Activated gamma-delta T cell treated with anti-CD3 and anti-CD28 coated beads, Interleukin-2, amount 50 U/mL, for 16 hours (primary cell): ENCODE measurements at regions not wholly inside any gene's neighbourhood (a gene's known extent, or its start where the extent isn't known, plus 50 kb on each side); places are given as distances from the start of the nearest gene placed in this dataset.
"Not testable (repeated sequence)": the region's sequence is repeated elsewhere in the genome, so short reads cannot be mapped to it uniquely, and the experiment has no call there.

Source experiments
- DNase-seq: peaks from one replicate; pipeline ENCODE4 v3.0.0-alpha.2; 2020; ENCODE audit warnings: low read depth

DNA sequence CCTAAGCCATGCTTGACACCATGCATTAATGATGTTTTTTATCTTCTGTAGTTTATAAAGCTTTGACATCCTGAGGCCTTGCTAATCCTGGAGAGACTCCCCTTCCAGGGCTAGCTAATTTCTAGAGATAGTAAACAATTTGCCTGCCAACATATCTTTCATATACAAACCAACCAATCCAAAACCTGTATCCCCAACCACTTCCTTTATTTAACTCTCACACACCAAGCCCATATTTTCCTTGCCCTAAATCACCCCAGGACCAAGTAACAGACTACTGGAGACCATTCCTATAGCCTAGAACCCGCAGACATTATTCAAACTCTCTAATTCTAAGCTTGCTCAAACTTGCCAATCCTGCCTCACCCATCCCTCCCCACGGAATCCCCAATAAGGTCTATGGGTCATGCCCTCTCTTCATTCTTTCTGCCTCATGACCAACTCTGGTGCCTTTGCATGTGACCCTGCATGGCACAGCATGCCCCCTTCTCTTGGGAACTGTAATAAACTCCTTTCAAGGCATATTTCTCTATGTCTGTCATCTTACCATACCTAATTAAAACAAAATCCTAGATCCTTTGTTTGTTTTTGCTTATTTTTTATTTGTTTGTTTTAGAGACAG, 116.6 kb upstream of the CACUL1 start:
- DNase-seq = no peak

- no peak for DNase-seq
These were observed 118.4 kb upstream of the CACUL1 start for GRCh38 chr10:118873091-118873737.

DNA sequence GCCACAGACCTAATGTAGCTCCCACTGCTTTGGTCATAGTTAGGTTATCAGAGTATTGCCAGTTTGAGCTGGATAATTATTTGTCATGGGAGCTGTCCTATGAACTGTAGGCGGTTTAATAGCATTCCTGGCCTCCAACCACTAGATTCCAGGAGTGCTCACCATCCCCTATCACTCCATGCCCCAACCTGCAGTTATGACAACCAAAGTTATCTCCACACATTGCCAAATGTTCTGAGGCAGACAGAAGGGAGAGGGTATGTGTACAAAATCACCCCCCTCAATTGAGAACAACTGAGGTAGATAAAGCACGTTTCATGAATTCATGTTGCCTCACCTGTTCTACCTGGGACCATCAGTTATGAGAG, 119.0 kb upstream of the CACUL1 start:
- DNase-seq = no peak

- DNase-seq = no peak
These were observed 119.4 kb upstream of the CACUL1 start for GRCh38 chr10:118874171-118874570.

- no peak for DNase-seq
These were observed 120.3 kb upstream of the CACUL1 start for GRCh38 chr10:118875087-118875486.

DNA sequence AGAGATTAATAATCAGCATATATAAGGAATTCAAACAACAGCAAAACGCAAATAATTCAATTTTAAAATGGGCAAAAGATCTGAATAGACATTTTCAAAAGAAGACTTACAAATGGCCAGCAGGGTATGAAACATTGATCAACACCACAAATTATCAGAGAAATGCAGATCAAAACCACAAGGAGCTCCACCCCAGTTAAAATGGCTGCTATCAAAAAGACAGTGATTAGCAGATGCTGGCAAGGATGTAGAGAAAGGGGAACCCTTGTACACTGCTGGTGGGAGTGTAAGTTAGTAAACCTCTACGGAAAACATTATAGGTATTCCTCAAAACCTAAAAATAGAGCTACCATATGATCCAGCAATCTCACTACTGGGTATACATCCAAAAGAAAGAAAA, 128.0 kb upstream of the CACUL1 start:
- no peak for DNase-seq

DNA sequence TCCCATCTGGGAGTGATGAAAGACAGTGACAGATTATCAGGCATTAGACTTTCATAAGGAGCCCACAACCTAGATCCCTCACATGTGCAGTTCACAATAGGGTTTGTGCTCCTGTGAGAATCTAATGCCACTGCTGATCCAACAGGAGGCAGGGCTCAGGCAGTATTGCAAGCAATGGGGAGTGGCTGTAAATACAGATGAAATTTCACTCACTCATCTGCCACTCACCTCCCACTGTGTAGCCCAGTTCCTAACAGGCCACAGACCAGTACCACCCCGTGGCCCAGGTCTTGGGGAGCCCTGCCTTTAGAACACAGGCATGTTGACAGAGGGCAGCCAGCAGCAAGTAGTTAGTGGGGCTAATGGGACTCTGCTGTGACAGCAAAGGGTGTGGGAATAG, 137.3 kb upstream of the NANOS1 start:
- DNase-seq = no peak

DNA sequence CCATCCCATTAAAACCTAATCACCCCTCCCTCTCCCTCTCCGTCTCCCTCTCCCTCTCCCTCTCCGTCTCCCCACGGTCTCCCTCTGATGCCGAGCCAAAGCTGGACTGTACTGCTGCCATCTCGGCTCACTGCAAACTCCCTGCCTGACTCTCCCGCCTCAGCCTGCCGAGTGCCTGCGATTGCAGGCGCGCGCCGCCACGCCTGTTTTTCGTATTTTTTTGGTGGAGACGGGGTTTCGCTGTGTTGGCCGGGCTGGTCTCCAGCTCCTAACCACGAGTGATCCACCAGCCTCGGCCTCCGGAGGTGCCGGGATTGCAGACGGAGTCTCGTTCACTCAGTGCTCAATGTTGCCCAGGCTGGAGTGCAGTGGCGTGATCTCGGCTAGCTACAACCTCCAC, 134.6 kb upstream of the NANOS1 start:
- DNase-seq = not testable (repeated sequence)

DNA sequence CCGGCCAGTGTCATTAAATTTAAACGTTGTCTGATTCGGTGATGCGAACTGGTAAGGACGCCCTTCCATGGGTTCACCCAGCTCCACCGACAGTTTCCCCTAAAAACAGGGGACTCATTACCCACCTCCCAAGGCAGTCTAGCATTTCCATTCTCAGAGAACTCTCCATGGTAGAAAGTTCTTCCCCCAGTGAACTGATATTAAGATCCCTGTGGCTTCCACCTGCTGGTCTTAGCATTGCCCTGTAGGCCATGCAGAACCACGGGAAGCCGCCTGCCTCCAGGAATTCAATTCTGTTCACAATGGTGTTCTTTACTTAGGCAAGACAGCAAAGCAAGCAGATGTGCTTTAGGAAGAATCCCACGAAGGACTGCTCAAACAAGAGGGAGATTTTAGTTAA, 128.9 kb upstream of the NANOS1 start:
- no peak for DNase-seq

GRCh38 chr10:118901380-118901779, 128.1 kb upstream of the NANOS1 start:
- DNase-seq = no peak

DNA sequence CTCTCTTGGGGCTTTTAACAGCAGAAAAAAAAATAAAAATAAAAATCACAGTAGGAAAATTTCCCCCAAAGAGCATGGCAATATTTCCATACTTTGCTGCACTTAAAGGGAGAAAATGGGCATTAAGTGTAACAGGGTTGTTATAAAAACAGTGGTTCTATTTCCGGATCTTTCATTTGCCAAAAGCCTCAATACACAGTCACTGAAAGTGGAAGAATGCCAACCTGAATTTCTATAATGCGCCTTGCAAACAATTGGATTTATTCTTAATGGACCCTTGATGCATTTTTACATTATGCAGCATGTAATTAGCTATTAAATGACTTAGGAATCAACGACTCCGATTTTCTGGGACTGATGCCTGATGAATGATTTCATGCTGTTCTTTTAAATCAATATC, 127.6 kb upstream of the NANOS1 start:
- DNase-seq = no peak

- not testable (repeated sequence) for DNase-seq
These were observed 126.9 kb upstream of the NANOS1 start for GRCh38 chr10:118902656-118903055.

DNA sequence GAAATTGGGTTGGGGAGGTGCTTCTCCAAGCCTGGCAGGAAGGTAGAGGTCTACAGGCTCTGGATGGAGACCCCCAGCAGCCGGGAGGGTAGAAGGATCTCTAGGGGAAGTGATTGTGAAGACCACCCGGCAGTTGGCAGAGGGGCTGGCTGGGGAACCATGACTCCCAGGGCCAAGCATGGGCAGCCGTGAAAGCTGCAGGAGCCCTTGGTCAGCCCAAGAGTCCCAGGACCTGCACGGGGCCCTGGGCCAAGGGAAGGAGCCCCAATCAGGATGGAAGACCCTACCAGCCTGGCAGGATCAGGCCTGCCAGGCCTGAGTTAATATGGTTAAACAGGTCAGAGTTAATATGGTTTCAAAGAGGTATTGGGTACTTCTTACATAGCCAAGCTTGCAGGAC, 126.3 kb upstream of the NANOS1 start:
- DNase-seq = no peak

DNA sequence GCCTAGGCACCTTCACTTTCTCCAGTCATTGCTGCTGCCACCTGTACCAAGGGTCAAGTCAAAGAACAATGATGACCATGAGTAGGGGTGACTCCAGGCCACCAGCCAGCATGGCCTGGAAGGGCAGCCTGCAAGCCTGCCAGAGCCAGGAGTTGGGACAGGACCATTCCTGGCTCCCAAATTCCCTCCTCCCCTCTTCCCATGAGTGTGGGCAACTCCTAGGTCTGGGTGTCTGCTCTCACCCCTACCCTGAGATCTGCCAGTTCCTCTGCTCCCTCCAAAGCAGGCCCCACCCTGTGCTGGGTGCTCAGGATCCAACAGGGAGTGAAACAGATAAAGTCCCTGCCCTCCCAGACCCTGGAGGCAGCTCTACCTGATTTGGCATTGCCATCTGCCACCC, 125.8 kb upstream of the NANOS1 start:
- no peak for DNase-seq

DNA sequence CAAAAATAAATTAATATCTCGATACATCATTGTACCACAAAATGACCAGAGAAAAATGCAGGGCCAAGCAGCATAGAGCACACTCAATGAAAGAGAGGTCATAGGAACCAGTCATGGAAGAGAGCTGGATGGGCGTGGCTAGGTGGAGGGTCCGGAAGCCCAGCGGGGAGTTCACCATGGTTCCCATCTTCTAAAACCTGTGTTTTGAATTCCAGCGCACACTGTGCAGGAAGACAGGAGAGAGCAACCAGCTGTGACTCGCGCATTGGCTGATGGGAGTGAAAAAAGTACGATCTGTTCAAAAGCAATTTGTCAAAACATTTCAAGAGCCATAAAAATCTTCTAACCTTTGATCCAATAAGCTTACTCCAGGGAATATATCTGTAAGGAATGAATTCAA, 125.2 kb upstream of the NANOS1 start:
- no peak for DNase-seq

GRCh38 chr10:118907051-118907450, 122.5 kb upstream of the NANOS1 start:
- DNase-seq = no peak

GRCh38 chr10:118908557-118909256, 120.8 kb upstream of the NANOS1 start:
- no peak for DNase-seq

DNA sequence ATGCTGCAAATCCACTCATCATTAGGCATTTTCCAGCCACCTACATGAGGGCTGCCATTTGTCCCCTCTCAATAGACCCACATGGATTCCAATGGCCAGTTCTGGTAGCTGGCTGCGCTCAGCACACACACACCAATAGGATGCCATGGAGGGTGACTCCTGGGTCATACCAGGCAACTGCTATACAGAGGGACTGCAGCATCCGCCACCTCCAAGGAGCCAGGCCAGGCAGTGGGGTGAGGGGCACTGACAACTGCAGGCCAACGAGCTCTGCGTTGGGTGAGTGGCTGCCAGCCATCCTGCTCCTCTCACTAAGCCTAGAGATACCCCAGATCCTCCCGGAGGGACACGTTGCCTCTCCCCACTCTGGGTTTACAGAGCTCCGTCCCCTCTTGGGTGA, 118.8 kb upstream of the NANOS1 start:
- no peak for DNase-seq

DNA sequence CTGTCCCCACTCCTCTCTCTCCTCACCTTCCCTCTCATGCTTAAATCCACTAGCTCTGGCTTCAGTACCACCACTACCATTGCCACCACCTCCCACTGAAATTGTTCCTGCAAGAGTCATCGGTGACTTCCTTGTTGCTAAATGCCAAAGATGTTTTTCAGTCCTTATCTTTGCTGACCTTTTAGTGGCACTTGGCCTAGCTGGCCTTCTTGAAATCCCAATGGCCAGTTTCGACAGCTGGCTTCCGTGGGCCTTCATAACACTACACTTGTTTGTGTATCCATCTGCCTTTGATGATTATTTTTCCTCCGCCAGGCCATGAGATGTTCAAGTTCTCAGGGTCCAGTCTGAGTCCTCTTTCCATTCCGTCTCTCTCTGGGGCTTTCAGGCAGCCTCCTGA, 118.2 kb upstream of the NANOS1 start:
- no peak for DNase-seq

- no peak for DNase-seq
These were observed 116.4 kb upstream of the NANOS1 start for GRCh38 chr10:118912961-118913600.

- no peak for DNase-seq
These were observed 115.7 kb upstream of the NANOS1 start for GRCh38 chr10:118913825-118914224.

- no peak for DNase-seq
These were observed 114.9 kb upstream of the NANOS1 start for GRCh38 chr10:118914629-118915028.

DNA sequence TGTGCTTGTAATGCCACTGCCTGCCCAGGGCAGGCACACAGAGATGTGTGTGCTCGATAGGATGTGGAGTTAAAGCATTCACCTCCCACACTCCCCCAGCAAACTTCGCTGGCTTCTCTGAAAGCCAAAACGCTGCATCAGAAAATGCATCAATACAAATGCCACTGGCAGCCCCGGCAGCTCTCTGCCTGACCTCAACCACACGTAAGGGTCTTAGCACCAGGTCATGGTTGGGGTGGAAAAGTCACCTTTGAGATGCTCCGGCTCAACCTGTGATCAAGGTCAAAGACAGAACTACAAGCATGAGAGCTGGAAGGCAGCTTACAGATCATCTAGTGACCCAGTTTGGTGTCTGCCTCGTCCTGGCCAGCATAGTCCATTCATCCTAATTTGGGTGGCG, 114.4 kb upstream of the NANOS1 start:
- no peak for DNase-seq
